Fibroblast of lung (primary cell): ENCODE measurements at regions not wholly inside any gene's neighbourhood (a gene's known extent, or its start where the extent isn't known, plus 50 kb on each side); places are given as distances from the start of the nearest gene placed in this dataset.

ENCODE experiments used
- CTCF ChIP-seq, 2 donors: IDR thresholded peaks in 1 of 2; conservative IDR thresholded peaks in 1 of 2; 1 replicate in 1 of 2; 2 replicates in 1 of 2; pipeline ENCODE4 v1.5.1; 2011 to 2012; ENCODE audit warnings: low read length in 2 of 2, control low read depth in 1 of 2, inconsistent platforms in 1 of 2, low read depth in 1 of 2, mild to moderate bottlenecking in 1 of 2
- EZH2 ChIP-seq: IDR thresholded peaks from 2 replicates; pipeline ENCODE4 v1.5.1; 2012; ENCODE audit warnings: low read length, control low read depth, mild to moderate bottlenecking; ENCODE audit errors: missing control alignments

GRCh38 chr2:103249462-103249861 lies 487.6 kb downstream of the TMEM182 start:
- TF ChIP-seq CTCF (conservative IDR thresholded peaks at IDR 0.05 in 1 of 2, IDR thresholded peaks at IDR 0.05 in 1 of 2; ENCODE audit: low read depth in 1 of 2, low read length in 2 of 2), result no peak
- TF ChIP-seq EZH2, result no peak
